H1 (cell line): ENCODE measurements at regions not wholly inside any gene's neighbourhood (a gene's known extent, or its start where the extent isn't known, plus 50 kb on each side); places are given as distances from the start of the nearest gene placed in this dataset.

Source experiments
- CTCF ChIA-PET: fragments of 300-600 bp; sonication (Branson Sonifier 250); formaldehyde crosslinking; loops from one replicate; lab custom pipeline; 2021; ENCODE audit not compliant: partially characterized antibody; lab: Charles Lee
- POLR2A ChIA-PET: fragments of 300-600 bp; sonication (Branson Sonifier 250); formaldehyde crosslinking; loops from one replicate; lab custom pipeline; 2021; ENCODE audit warnings: inconsistent platforms; ENCODE audit not compliant: partially characterized antibody; lab: Charles Lee
- DNase-seq, 2 experiments: peaks; one replicate each; pipeline versions ENCODE4 v3.0.0 to v3.0.0-alpha.2; 2010 to 2022; ENCODE audit warnings: low spot score in 2 of 2, low read depth in 1 of 2, mixed read lengths in 1 of 2
- FAIRE-seq: peaks from 2 replicates; lab custom pipeline; 2011; peaks lifted over from hg19 to GRCh38; lab: Jason Lieb, UNC
- H2AFZ ChIP-seq: 2 replicates; pipeline ENCODE4 v1.8.1; 2012; ENCODE audit warnings: low read length, inconsistent platforms
- H2AK5ac ChIP-seq: 2 replicates; pipeline ENCODE4 v1.6.1; 2013; ENCODE audit warnings: low read depth, low read length
- H2BK120ac ChIP-seq: replicated peaks from 2 replicates; pipeline ENCODE3; 2013; ENCODE audit warnings: low read depth, low read length, inconsistent platforms
- H2BK12ac ChIP-seq: 2 replicates; pipeline ENCODE4 v1.6.1; 2013; ENCODE audit warnings: low read depth, low read length
- H2BK15ac ChIP-seq: 2 replicates; pipeline ENCODE4 v1.6.1; 2013; ENCODE audit warnings: low read length
- H2BK20ac ChIP-seq: 2 replicates; pipeline ENCODE4 v1.6.1; 2013; ENCODE audit warnings: low read length
- H2BK5ac ChIP-seq: 2 replicates; pipeline ENCODE4 v1.6.1; 2013; ENCODE audit warnings: low read depth, low read length
- H3K14ac ChIP-seq: 2 replicates; pipeline ENCODE4 v1.6.1; 2013; ENCODE audit warnings: inconsistent platforms; ENCODE audit not compliant: insufficient read length
- H3K18ac ChIP-seq: 2 replicates; pipeline ENCODE4 v1.6.1; 2013; ENCODE audit warnings: low read length; ENCODE audit errors: extremely low read depth
- H3K23ac ChIP-seq: 2 replicates; pipeline ENCODE4 v1.6.1; 2013; ENCODE audit warnings: inconsistent platforms; ENCODE audit not compliant: insufficient read length
- H3K23me2 ChIP-seq: 2 replicates; pipeline ENCODE4 v1.6.1; 2013; ENCODE audit warnings: low read depth, low read length
- H3K27ac ChIP-seq: 2 replicates; pipeline ENCODE4 v1.6.1; 2011; ENCODE audit warnings: low read depth, low read length, inconsistent platforms
- H3K27me3 ChIP-seq, 4 experiments: replicated peaks in 1 of 4; 1 replicate in 1 of 4; 2 replicates in 3 of 4; pipeline versions ENCODE4 v1.6.1 to v1.8.1; 2011 to 2013; ENCODE audit warnings: low read length in 3 of 4, mild to moderate bottlenecking in 3 of 4, inconsistent platforms in 2 of 4, mixed read lengths in 2 of 4, moderate library complexity in 1 of 4; ENCODE audit not compliant: control insufficient read depth in 3 of 4, insufficient read depth in 3 of 4; ENCODE audit errors: extremely low read depth in 1 of 4
- H3K36me3 ChIP-seq, 4 experiments: 2 replicates each; pipeline versions ENCODE4 v1.6.1 to v1.8.1; 2011 to 2013; ENCODE audit warnings: mild to moderate bottlenecking in 4 of 4, low read length in 3 of 4, moderate library complexity in 2 of 4, control low read depth in 1 of 4, inconsistent platforms in 1 of 4; ENCODE audit not compliant: insufficient read depth in 4 of 4, control insufficient read depth in 2 of 4
- H3K4ac ChIP-seq: replicated peaks from 2 replicates; pipeline ENCODE3; 2013; ENCODE audit warnings: low read length, low read depth, mixed read lengths, inconsistent platforms; ENCODE audit not compliant: insufficient read length
- H3K4me1 ChIP-seq, 4 experiments: replicated peaks in 1 of 4; 1 replicate in 1 of 4; 2 replicates in 3 of 4; pipeline versions ENCODE4 v1.6.1 to v1.8.1; 2011 to 2013; ENCODE audit warnings: low read length in 3 of 4, inconsistent platforms in 2 of 4, mixed read lengths in 1 of 4; ENCODE audit not compliant: insufficient read depth in 4 of 4, control insufficient read depth in 3 of 4
- H3K4me2 ChIP-seq, 2 experiments: 2 replicates each; pipeline versions ENCODE4 v1.6.1 to v1.8.1; 2011 to 2013; ENCODE audit warnings: low read depth in 2 of 2, low read length in 2 of 2, control low read depth in 1 of 2, inconsistent platforms in 1 of 2, mild to moderate bottlenecking in 1 of 2; ENCODE audit not compliant: insufficient read depth in 1 of 2
- H3K4me3 ChIP-seq, 4 experiments: fragments of 200-600, 300-600 bp in 1 of 4; sonication (generic), shearing (Covaris generic), sonication (Bioruptor Twin) in 1 of 4; 2 replicates each; pipeline versions ENCODE4 v1.5.1 to v1.8.1; 2011 to 2016; ENCODE audit warnings: low read length in 4 of 4, low read depth in 3 of 4, control low read depth in 2 of 4, inconsistent platforms in 2 of 4, mild to moderate bottlenecking in 2 of 4, mixed read lengths in 1 of 4, moderate library complexity in 1 of 4; ENCODE audit not compliant: insufficient read depth in 2 of 4; ENCODE audit errors: extremely low read depth in 1 of 4
- H3K56ac ChIP-seq: replicated peaks from 2 replicates; pipeline ENCODE3; 2013; ENCODE audit warnings: low read depth, mild to moderate bottlenecking, mixed read lengths, low read length, inconsistent platforms; ENCODE audit not compliant: insufficient read length
- H3K79me1 ChIP-seq: 2 replicates; pipeline ENCODE4 v1.6.1; 2013; ENCODE audit warnings: low read depth, low read length, control low read depth
- H3K79me2 ChIP-seq, 2 experiments: 2 replicates each; pipeline versions ENCODE4 v1.6.1 to v1.8.1; 2012 to 2013; ENCODE audit warnings: low read length in 2 of 2, mild to moderate bottlenecking in 2 of 2, inconsistent platforms in 1 of 2; ENCODE audit not compliant: insufficient read depth in 2 of 2, control insufficient read depth in 1 of 2
- H3K9ac ChIP-seq, 4 experiments: replicated peaks in 1 of 4; 1 replicate in 1 of 4; 2 replicates in 3 of 4; pipeline versions ENCODE4 v1.6.1 to v1.8.1; 2011 to 2013; ENCODE audit warnings: low read depth in 3 of 4, low read length in 3 of 4, control low read depth in 2 of 4, mild to moderate bottlenecking in 2 of 4, moderate library complexity in 2 of 4, inconsistent platforms in 1 of 4; ENCODE audit errors: extremely low read depth in 1 of 4
- H3K9me3 ChIP-seq, 2 experiments: 2 replicates each; pipeline versions ENCODE4 v1.6.1 to v1.8.1; 2012 to 2013; ENCODE audit warnings: mild to moderate bottlenecking in 2 of 2, moderate library complexity in 2 of 2, control low read depth in 1 of 2, inconsistent platforms in 1 of 2, low read depth in 1 of 2, low read length in 1 of 2, mixed read lengths in 1 of 2; ENCODE audit not compliant: insufficient read depth in 2 of 2
- H4K20me1 ChIP-seq, 2 experiments: replicated peaks in 1 of 2; 2 replicates each; pipeline versions ENCODE3 to v1.8.1; 2011 to 2013; ENCODE audit warnings: inconsistent platforms in 2 of 2, low read length in 2 of 2, mild to moderate bottlenecking in 1 of 2; ENCODE audit not compliant: insufficient read depth in 2 of 2, control insufficient read depth in 1 of 2
- H4K5ac ChIP-seq: 2 replicates; pipeline ENCODE4 v1.6.1; 2013; ENCODE audit warnings: low read length, low read depth, mixed read lengths, inconsistent platforms; ENCODE audit not compliant: insufficient read length
- H4K8ac ChIP-seq: 2 replicates; pipeline ENCODE4 v1.8.0; 2013; ENCODE audit warnings: mild to moderate bottlenecking, moderate library complexity, low read length, inconsistent platforms; ENCODE audit not compliant: insufficient read depth; ENCODE audit errors: extremely low read depth
- H4K91ac ChIP-seq: replicated peaks from 2 replicates; pipeline ENCODE3; 2013; ENCODE audit warnings: low read length, mixed read lengths, inconsistent platforms; ENCODE audit not compliant: insufficient read length
- CTBP2 ChIP-seq: IDR thresholded peaks from 2 replicates; pipeline ENCODE4 v1.7.0; 2011; ENCODE audit warnings: borderline replicate concordance, mild to moderate bottlenecking, moderate library complexity, mixed read lengths, low read length; ENCODE audit not compliant: insufficient read depth, insufficient read length
- HDAC2 ChIP-seq, 2 experiments: fragments of 300-600 bp in 1 of 2; sonication (generic) in 1 of 2; IDR thresholded peaks; 2 replicates each; pipeline ENCODE4 v1.6.1; 2011 to 2012; ENCODE audit warnings: low read depth in 2 of 2, low read length in 2 of 2, mild to moderate bottlenecking in 2 of 2, moderate library complexity in 2 of 2, borderline replicate concordance in 1 of 2, inconsistent platforms in 1 of 2
- KDM5A ChIP-seq: fragments of 200-600 bp; IDR thresholded peaks from 2 replicates; pipeline ENCODE4 v1.7.1; 2012; ENCODE audit warnings: mild to moderate bottlenecking, low read length, inconsistent platforms, mixed read lengths
- SP4 ChIP-seq: IDR thresholded peaks from 2 replicates; pipeline ENCODE4 v1.6.1; 2012; ENCODE audit warnings: low read length, inconsistent platforms
- SRF ChIP-seq: IDR thresholded peaks from 2 replicates; pipeline ENCODE4 v1.6.1; 2011; ENCODE audit warnings: mild to moderate bottlenecking, low read depth, low read length, moderate library complexity
- TCF12 ChIP-seq: IDR thresholded peaks from 2 replicates; pipeline ENCODE4 v1.6.1; 2011; ENCODE audit warnings: low read depth, mild to moderate bottlenecking, low read length
- WGBS, 2 experiments: shearing (Covaris generic) in 1 of 2; methylation state at CpG; one replicate each; pipeline versions ENCODE4 v1.1.6 to v1.1.7; 2013 to 2015; ENCODE audit warnings: low lambda C conversion rate in 2 of 2, mixed read lengths in 2 of 2, inconsistent platforms in 1 of 2, low coverage in 1 of 2, missing lambda C conversion rate in 1 of 2; ENCODE audit not compliant: insufficient replicate concordance in 2 of 2, insufficient coverage in 1 of 2, insufficient read length in 1 of 2; ENCODE audit errors: extremely low coverage in 1 of 2, missing lambda C conversion rate in 1 of 2; 5-methylcytosine and 5-hydroxymethylcytosine counted together
- TF ChIP-seq, protein P1 (sequence below): IDR thresholded peaks from 2 replicates; pipeline ENCODE4 v1.6.1; 2011; ENCODE audit warnings: low read depth, mild to moderate bottlenecking, low read length; ENCODE audit not compliant: insufficient read depth

- Histone ChIP-seq H2AK5ac (no peak overlapping the region), H2BK20ac (no peak overlapping the region), H3K4me3 (no peak overlapping the region), H4K8ac (no peak overlapping the region), H2AFZ (no peak overlapping the region), H4K91ac (no peak overlapping the region), H3K79me1 (no peaks in the 10 kb centered on the region), H3K56ac (no peak overlapping the region), H2BK12ac (no peak overlapping the region), H3K23me2 (no peaks in the 10 kb centered on the region), H3K18ac (no peak overlapping the region), H3K4me2 (no peak overlapping the region), H3K4ac (no peak overlapping the region), H3K9me3 (no peaks in the 10 kb centered on the region), H3K23ac (no peak overlapping the region), H3K79me2 (no peaks in the 10 kb centered on the region), H3K4me1 (peaks cover 0 to 10% (median 6%) of the 10 kb centered on the region in 4 experiments; a peak in 4 of 7 replicates), H2BK120ac (no peak overlapping the region), H4K5ac (no peak overlapping the region), H3K14ac (no peak overlapping the region), H4K20me1 (no peaks in the 10 kb centered on the region), H2BK5ac (no peak overlapping the region), H2BK15ac (no peak overlapping the region), H3K36me3 (no peaks in the 10 kb centered on the region), H3K27ac (no peak overlapping the region), H3K27me3 (no peaks in the 10 kb centered on the region), H3K9ac (no peak overlapping the region)
- ChIA-PET CTCF (interaction anchor here (0.7 to 4.3 kb wide), 30 partner anchors 11 to 670 kb away, joined by 3 to 33 read pairs (median 4); no protein-coding TSS in a partner anchor), POLR2A (no interaction called here)
- DNase-seq (no peak), FAIRE-seq (no peak)
- 90% methylated on average over 2 of the region's 2 CpGs; no CpG with 5 or more reads in 1 of the 2 experiments for WGBS, 2 experiments
- TF ChIP-seq SRF (no peak), CTBP2 (no peak), TCF12 (no peak), KDM5A (no peak), HDAC2 (IDR thresholded peaks at IDR 0.05; ENCODE audit: borderline replicate concordance in 1 of 2, low read depth in 2 of 2, low read length in 2 of 2) (no peak), SP4 (no peak)
- TF ChIP-seq, protein P1, sequence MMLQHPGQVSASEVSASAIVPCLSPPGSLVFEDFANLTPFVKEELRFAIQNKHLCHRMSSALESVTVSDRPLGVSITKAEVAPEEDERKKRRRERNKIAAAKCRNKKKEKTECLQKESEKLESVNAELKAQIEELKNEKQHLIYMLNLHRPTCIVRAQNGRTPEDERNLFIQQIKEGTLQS: no peak
Measured at GRCh38 chr3:137693791-137694190, 70.3 kb upstream of the SOX14 start.
